ENCODE measurements at regions not wholly inside any gene's neighbourhood (a gene's known extent, or its start where the extent isn't known, plus 50 kb on each side); places are given as distances from the start of the nearest gene placed in this dataset.

DNA sequence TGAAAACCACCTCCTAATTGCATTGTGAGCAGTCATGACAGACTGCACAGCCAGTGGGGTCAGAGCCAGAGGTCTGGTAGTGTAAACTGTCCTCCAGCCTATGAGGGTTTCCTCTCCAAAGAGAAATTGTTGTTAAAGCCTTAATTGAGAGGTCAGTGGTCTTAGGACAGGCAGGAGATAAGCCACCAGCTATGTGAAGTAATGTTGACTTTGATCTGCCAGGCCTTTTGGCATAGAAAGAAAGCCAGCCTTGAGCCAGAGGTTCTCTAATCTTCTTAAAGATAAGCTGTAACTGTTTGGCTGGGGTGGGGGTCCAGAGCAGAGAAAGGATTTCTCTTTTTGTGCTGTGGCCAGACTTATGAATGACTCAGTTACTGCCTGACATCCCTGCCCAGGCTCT, 248.4 kb downstream of the WDR11 start:
- TF ChIP-seq, protein P1, sequence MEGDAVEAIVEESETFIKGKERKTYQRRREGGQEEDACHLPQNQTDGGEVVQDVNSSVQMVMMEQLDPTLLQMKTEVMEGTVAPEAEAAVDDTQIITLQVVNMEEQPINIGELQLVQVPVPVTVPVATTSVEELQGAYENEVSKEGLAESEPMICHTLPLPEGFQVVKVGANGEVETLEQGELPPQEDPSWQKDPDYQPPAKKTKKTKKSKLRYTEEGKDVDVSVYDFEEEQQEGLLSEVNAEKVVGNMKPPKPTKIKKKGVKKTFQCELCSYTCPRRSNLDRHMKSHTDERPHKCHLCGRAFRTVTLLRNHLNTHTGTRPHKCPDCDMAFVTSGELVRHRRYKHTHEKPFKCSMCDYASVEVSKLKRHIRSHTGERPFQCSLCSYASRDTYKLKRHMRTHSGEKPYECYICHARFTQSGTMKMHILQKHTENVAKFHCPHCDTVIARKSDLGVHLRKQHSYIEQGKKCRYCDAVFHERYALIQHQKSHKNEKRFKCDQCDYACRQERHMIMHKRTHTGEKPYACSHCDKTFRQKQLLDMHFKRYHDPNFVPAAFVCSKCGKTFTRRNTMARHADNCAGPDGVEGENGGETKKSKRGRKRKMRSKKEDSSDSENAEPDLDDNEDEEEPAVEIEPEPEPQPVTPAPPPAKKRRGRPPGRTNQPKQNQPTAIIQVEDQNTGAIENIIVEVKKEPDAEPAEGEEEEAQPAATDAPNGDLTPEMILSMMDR (IDR thresholded peaks at IDR 0.05; ENCODE audit: low read depth, low read length): no peak
- TF ChIP-seq POLR2A (IDR thresholded peaks at IDR 0.05; ENCODE audit: extremely low read depth, insufficient read length): no peak
- TF ChIP-seq, protein P2, sequence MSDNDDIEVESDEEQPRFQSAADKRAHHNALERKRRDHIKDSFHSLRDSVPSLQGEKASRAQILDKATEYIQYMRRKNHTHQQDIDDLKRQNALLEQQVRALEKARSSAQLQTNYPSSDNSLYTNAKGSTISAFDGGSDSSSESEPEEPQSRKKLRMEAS (IDR thresholded peaks at IDR 0.05; ENCODE audit: low read depth, low read length): no peak
